Right lobe of liver (tissue), 6 donors: ENCODE measurements at regions not wholly inside any gene's neighbourhood (a gene's known extent, or its start where the extent isn't known, plus 50 kb on each side); places are given as distances from the start of the nearest gene placed in this dataset.

ENCODE experiments used
- ATAC-seq, 4 donors: fragments of 200-7000 bp; cut with Tn5 transposase; one replicate each; pipeline ENCODE4 v1.9.1; 2020; ENCODE audit warnings: mild to moderate bottlenecking in 4 of 4, moderate library complexity in 4 of 4
- DNase-seq, 3 donors: peaks; one replicate each; pipeline ENCODE4 v3.0.0-alpha.2; 2020
- H3K27ac ChIP-seq, 3 donors: fragments of 200-600 bp; one replicate each; pipeline ENCODE4 v1.8.0; 2022
- H3K27me3 ChIP-seq, 2 donors: fragments of 200-600 bp; one replicate each; pipeline ENCODE4 v1.8.0; 2022
- H3K36me3 ChIP-seq, 4 donors: fragments of 200-600 bp; sonication (generic) in 1 of 4; one replicate each; pipeline versions ENCODE4 v1.5.1 to v1.8.0; 2017 to 2022; ENCODE audit warnings: control low read depth in 1 of 4
- H3K4me1 ChIP-seq, 4 donors: fragments of 200-600 bp; sonication (generic) in 1 of 4; one replicate each; pipeline versions ENCODE4 v1.5.1 to v1.8.0; 2017 to 2022; ENCODE audit warnings: control low read depth in 1 of 4
- H3K4me3 ChIP-seq, 3 donors: fragments of 200-600 bp; one replicate each; pipeline ENCODE4 v1.8.0; 2022
- H3K9me3 ChIP-seq, 4 donors: fragments of 200-600 bp; sonication (generic) in 1 of 4; one replicate each; pipeline versions ENCODE4 v1.5.1 to v1.8.0; 2017 to 2022; ENCODE audit warnings: control low read depth in 1 of 4
- CTCF ChIP-seq, 4 donors: fragments of 200-600 bp in 3 of 4; fragments of 450-650 bp in 1 of 4; IDR thresholded peaks; one replicate each; pipeline versions ENCODE4 v1.5.1 to v1.8.0; 2016 to 2022; ENCODE audit warnings: antibody characterized with exemption in 4 of 4, mild to moderate bottlenecking in 2 of 4
- POLR2A ChIP-seq: fragments of 450-650 bp; IDR thresholded peaks from one replicate; pipeline ENCODE4 v1.6.1; 2017; ENCODE audit warnings: antibody characterized with exemption, mild to moderate bottlenecking
- WGBS: methylation state at CpG from one replicate; pipeline ENCODE4 v1.1.6; 2018; ENCODE audit warnings: low coverage, low lambda C conversion rate; ENCODE audit not compliant: insufficient coverage; ENCODE audit errors: missing lambda C conversion rate; 5-methylcytosine and 5-hydroxymethylcytosine counted together
- intact Hi-C, 2 donors: fragments of 100-400 bp; cut with DNase I; formaldehyde crosslinking; loops; one replicate each; pipeline versions ENCODE4 v1.11.2 to v1.14.1; 2022
- donor health status: DM: no; HTN: yes; CAD: no.
- donor health status: DM: no; HTN: no; CAD: no.
- donor health status: DM: no; HTN: no; CAD: no.
- donor health status: DM: no; HTN: yes; CAD: no.
- donor health status: DM: no; HTN: yes; CAD: no.

- Histone ChIP-seq H3K9me3 (no peaks in the 10 kb centered on the region), H3K27ac (no peak overlapping the region), H3K36me3 (no peaks in the 10 kb centered on the region), H3K4me1 (peaks cover 0 to 9% (median 0%) of the 10 kb centered on the region in 4 donors), H3K27me3 (no peaks in the 10 kb centered on the region), H3K4me3 (no peak overlapping the region)
- no peak for DNase-seq
- intact Hi-C loops, result no loop called here
- ATAC-seq, result no peak
- no peak for TF ChIP-seq CTCF (IDR thresholded peaks at IDR 0.05)
- TF ChIP-seq POLR2A, result no peak
- WGBS, result 64% methylated on average over 5 of the region's 6 CpGs
These were observed 150.5 kb downstream of the VCX3A start for GRCh38 chrX:6384371-6384770.

GRCh38 chrX:6383917-6384316, 151.0 kb downstream of the VCX3A start:
- Histone ChIP-seq H3K4me1 (peaks cover 0 to 9% (median 0%) of the 10 kb centered on the region in 4 donors), H3K9me3 (no peaks in the 10 kb centered on the region), H3K27me3 (no peaks in the 10 kb centered on the region), H3K36me3 (no peaks in the 10 kb centered on the region), H3K4me3 (no peak overlapping the region), H3K27ac (no peak overlapping the region)
- intact Hi-C loops, result no loop called here
- TF ChIP-seq POLR2A, result no peak
- no peak for TF ChIP-seq CTCF (IDR thresholded peaks at IDR 0.05)
- ATAC-seq (no peak), DNase-seq (no peak)
- WGBS, result no CpG with 5 or more reads among the region's 5 CpGs

GRCh38 chrX:6383488-6383887, 151.4 kb downstream of the VCX3A start:
- intact Hi-C loops, result no loop called here
- no peak for DNase-seq
- Histone ChIP-seq H3K27me3 (no peaks in the 10 kb centered on the region), H3K4me3 (no peak overlapping the region), H3K4me1 (peaks cover 0 to 9% (median 0%) of the 10 kb centered on the region in 4 donors), H3K36me3 (no peaks in the 10 kb centered on the region), H3K9me3 (no peaks in the 10 kb centered on the region), H3K27ac (no peak overlapping the region)
- ATAC-seq, result no peak
- TF ChIP-seq POLR2A, result no peak
- TF ChIP-seq CTCF (IDR thresholded peaks at IDR 0.05), result no peak
- 34% methylated on average over 3 of the region's 3 CpGs for WGBS

GRCh38 chrX:6382284-6382683, 152.6 kb downstream of the VCX3A start:
- Histone ChIP-seq H3K36me3 (no peaks in the 10 kb centered on the region), H3K27me3 (no peaks in the 10 kb centered on the region), H3K27ac (no peak overlapping the region), H3K4me1 (peaks cover 0 to 9% (median 0%) of the 10 kb centered on the region in 4 donors), H3K4me3 (no peak overlapping the region), H3K9me3 (no peaks in the 10 kb centered on the region)
- WGBS, result 22% methylated on average over 9 of the region's 9 CpGs
- DNase-seq, result no peak
- intact Hi-C loops, result no loop called here
- no peak for TF ChIP-seq POLR2A
- no peak for TF ChIP-seq CTCF (IDR thresholded peaks at IDR 0.05)
- peak; percentile 82 to 96 (median 93) for ATAC-seq
